Fibroblast of villous mesenchyme (primary cell): ENCODE measurements at regions not wholly inside any gene's neighbourhood (a gene's known extent, or its start where the extent isn't known, plus 50 kb on each side); places are given as distances from the start of the nearest gene placed in this dataset.

Experiments used
- DNase-seq: peaks from one replicate; pipeline ENCODE4 v3.0.0-alpha.2; 2010; ENCODE audit warnings: low read depth
- H3K4me3 ChIP-seq: 2 replicates; pipeline ENCODE4 v1.5.1; 2011; ENCODE audit warnings: low read depth, mild to moderate bottlenecking, low read length
- CTCF ChIP-seq: IDR thresholded peaks from 2 replicates; pipeline ENCODE4 v1.5.1; 2012; ENCODE audit warnings: low read depth, mild to moderate bottlenecking, low read length; ENCODE audit not compliant: insufficient read depth

DNA sequence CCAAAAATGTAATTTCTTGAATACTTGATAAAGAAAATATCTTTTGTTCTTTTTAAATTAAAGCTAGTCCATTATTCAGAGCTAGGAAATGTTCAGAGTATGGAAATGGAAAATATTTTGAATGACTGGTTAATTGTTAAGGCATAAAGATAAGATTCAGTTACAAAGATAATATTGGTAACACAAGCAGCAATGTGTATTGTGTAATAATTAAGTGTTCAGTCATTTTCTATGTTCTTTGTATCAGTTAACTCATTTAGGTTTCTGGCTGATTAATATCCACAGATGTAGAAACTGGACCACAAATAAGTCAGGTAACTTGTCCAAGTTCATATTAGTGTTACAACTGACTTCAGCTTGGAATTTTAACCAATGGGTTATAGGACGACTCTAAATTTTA, 442.2 kb upstream of the MANEA start:
- H3K4me3 ChIP-seq: no peak overlapping the region
- no peak for TF ChIP-seq CTCF
- no peak for DNase-seq

GRCh38 chr6:95142101-95142500, 435.2 kb upstream of the MANEA start:
- no peak for TF ChIP-seq CTCF
- DNase-seq: no peak
- no peak overlapping the region for H3K4me3 ChIP-seq

- no peak for TF ChIP-seq CTCF
- no peak for DNase-seq
- H3K4me3 ChIP-seq: no peak overlapping the region
Measured at GRCh38 chr6:95142661-95143335, 434.5 kb upstream of the MANEA start.

DNA sequence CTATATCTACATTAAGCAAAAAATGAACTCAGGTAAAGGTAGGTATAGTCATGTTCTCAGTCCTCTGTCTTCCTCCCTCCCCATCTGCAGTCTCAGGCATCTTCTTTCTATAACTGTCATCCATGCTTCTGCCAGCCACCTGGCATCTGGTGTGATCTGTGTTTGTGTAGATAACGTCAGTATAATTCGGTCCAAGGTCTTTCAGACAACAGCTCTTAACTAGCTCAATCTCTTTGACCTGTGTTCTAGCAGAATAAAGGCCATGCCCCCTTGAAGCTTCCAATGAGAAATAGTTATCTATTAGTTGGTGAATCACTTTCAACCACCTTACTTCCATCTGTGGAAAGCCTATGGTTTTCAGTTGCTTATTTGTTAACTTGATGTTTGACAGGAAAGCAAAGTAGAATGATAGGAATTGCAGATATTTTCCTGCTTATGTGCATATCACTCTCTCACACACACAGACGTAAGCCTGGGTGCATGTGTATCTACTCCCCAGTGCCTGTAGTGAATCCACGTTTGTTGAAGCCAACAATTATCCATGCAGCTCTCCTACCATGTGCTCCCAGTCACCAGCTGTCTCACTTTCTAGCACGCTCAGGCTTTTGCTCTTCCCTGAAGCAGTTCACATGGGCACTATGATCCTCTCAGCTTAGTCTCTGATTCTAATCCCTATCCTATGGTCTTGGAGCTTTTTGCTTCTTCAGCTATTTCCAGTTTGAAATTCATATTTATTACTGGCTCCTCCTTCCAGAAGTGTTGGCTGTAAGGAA, 433.7 kb upstream of the MANEA start:
- TF ChIP-seq CTCF: no peak
- H3K4me3 ChIP-seq: no peak overlapping the region
- DNase-seq: no peak

DNA sequence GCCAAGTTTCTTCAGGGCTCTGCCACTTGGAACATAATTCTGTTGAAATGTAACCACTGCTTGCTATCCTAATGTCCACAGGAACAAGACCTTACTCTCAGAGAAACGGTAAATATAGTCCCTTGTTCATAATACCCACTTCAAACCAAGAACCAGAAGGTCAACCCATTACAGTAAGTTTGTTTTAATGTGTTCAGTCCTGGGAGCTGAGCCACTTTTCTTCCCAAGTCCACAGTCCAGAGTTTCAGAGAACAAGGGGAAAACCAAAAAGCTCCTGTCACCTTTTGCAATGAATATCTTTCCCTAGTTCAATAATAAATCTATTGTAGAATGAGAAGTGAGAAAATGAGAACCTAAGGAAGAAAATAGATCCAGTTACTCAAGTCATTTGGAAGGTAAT, 431.9 kb upstream of the MANEA start:
- no peak overlapping the region for H3K4me3 ChIP-seq
- DNase-seq: no peak

DNA sequence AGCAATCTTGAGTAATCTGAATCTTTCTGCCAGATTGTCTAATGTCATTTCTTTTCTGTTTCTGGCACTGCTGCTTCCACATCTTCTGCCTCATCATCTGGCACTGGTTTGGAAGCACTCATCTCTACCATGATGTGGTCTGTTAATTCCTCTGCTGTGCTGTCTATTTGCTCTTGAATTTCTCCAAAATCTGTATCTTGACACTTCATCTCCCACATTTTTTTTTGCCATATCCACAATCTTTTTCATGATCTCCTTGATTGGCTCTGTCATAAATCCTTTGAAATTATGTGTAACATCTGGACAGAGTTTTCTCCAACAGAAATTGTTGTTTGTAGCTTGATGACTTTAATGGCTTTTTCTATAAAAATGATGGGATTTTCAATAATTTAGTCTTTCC, 417.8 kb upstream of the MANEA start:
- no peak overlapping the region for H3K4me3 ChIP-seq
- no peak for TF ChIP-seq CTCF
- DNase-seq: no peak

More for the DNA sequence above, 431.9 kb upstream of the MANEA start:
- TF ChIP-seq CTCF: no peak
